ENCODE measurements at regions not wholly inside any gene's neighbourhood (a gene's known extent, or its start where the extent isn't known, plus 50 kb on each side); places are given as distances from the start of the nearest gene placed in this dataset.

GRCh38 chr1:83670909-83671565 is 327.9 kb downstream of the TTLL7 start:
- no peak for DNase-seq

DNA sequence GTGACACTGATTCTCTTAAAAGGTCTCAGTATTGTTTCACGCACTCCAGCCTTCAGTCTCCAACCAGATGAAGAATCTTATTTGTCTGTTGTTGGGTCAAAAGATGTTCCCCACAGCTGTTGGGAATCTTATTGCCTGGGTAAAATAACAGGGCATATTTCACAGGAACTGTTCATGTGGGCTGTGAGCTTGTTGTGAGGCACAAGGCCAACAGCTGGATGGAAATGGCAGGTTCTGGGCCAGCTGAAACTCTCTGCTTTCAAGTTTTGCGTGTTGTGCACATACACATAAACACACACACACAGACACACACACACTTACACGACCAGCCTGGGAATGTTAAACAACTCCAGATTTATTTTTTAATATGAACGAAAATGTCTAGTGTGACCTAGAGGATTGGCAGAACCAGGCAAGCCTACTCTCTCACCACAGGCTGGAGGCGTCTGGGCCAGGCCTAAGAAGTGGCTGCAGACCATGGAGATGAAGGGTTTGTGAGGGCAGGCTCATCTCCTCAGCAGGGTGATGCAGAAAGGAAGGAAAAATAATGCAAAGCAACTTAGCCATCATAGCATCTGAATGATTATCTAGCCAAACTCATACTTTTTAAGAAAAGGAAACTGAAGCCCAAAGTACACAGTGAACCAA is 357.0 kb downstream of the TTLL7 start:
- no peak for DNase-seq

DNA sequence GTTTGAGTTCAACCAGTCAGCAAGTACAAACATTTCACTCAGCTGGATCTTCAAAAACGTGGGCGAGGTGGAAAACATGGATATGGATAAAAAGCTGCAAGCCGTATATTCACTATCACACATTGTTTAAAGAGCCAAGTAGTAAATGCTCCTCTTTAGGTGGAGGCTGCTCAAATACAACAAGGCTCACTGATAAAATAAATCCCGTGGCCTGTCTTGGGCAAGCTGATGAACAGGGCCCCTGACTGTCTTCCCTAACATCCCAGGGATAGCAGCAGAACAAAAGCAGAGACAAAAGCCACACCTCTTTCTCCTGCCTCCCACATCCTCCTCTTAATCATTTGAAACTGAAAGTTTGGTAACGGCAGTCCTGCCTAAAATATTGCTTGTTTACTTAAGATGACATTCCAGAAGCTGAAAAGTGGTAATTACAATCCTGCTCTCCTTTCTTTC is 357.7 kb downstream of the TTLL7 start:
- DNase-seq, result no peak

DNA sequence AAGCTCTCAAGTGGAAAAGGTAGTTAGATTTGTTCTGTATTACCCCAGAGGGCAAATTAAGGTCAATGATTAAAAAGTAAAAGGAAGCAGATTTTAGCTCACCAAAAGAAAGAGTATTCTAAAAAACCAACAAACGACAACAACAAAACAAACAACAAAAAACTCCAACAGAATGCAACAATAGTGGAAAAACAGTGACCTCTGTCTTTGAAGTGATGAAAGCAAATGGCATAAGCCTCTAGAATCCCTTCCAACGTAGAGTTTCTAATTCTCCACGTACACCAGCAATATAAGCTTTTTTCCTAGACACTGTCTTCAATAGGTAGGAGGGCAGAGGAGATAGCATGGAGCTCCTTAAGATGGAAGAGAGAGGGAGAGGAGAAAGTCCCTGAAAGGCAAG is 359.1 kb downstream of the TTLL7 start:
- DNase-seq, result no peak

- no peak for DNase-seq
Measured at GRCh38 chr1:83637586-83637985, 361.3 kb downstream of the TTLL7 start.

- DNase-seq, result no peak
Measured at GRCh38 chr1:83637009-83637408, 361.9 kb downstream of the TTLL7 start.

- DNase-seq, result peak; percentile 4
Measured at GRCh38 chr1:83632906-83633305, 366.0 kb downstream of the TTLL7 start.

DNA sequence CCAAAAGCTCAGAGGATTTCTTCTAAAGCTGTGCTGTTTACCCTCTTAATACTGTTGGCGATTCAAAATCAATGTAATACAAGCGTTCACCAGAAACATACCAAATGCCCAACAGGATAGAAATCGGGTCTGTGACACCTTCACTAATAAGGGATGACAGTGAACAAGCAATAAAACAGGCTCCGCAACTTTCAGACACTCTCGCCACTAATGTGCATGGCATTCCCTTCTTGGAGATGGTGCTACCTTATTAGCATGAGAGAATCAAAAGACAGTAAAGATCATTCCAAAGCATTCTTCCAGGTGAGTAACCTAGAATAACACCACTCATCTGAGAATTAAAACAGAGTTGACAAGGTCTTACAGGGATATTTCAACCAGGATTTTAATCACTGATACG is 367.1 kb downstream of the TTLL7 start:
- DNase-seq, result no peak

- DNase-seq, result no peak
Measured at GRCh38 chr1:83627045-83627444, 371.9 kb downstream of the TTLL7 start.

- DNase-seq, result no peak
Measured at GRCh38 chr1:83626603-83627002, 372.3 kb downstream of the TTLL7 start.

GRCh38 chr1:83625646-83626045 is 373.3 kb downstream of the TTLL7 start:
- DNase-seq, result no peak

- DNase-seq, result no peak
Measured at GRCh38 chr1:83620016-83620415, 378.9 kb downstream of the TTLL7 start.

GRCh38 chr1:83619170-83619896 is 379.6 kb downstream of the TTLL7 start:
- DNase-seq, result no peak

- DNase-seq, result no peak
Measured at GRCh38 chr1:83617883-83618282, 381.0 kb downstream of the TTLL7 start.

DNA sequence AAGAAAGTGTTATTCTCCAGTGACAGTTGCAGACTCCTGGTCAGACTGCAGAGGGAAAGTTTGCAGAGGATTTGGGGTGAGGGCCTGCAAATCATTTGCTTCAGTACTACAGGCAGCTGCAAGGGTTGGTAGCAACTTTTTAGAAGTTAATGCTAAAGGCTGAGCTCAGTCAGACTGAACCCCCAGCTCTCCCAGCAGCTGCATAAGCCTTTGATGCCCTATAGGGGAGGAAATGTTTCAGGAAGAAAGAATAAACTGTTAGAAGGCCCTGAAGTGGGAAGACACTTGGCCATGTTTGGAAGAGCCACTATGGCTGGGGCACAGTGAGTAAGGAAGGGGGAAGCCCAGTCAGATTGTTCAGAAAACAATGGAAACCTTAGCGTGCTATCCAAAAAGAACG is 383.6 kb downstream of the TTLL7 start:
- DNase-seq, result no peak

DNA sequence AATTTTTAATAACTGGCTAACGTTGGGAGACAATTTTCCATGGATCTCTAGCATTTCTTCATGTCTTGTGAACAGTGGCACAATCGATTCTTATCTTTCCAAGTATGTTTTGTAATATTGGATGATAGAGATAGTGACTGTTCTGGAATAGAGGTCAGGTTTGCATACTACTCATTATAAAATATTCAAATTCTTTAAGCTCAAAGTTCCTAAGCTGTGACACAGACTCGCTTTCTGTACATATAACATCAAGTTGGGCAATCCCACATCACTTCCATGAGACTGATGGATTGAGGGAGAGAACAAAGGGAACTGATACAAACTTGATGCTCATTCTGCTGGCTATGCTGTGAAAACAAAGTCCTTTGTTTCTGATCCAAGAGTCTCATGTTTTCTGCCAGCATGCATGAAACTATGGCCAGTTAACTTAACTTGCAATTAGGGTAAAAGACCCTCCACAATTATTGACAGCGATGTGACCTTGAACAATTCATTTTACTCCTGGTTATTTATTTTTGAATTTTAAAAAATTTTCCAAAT is 392.4 kb downstream of the TTLL7 start:
- no peak for DNase-seq

- DNase-seq, result no peak
Measured at GRCh38 chr1:83596331-83596730, 402.6 kb downstream of the TTLL7 start.

- no peak for DNase-seq
Measured at GRCh38 chr1:83593073-83593472, 405.9 kb downstream of the TTLL7 start.

- DNase-seq, result no peak
Measured at GRCh38 chr1:83588140-83588539, 410.8 kb downstream of the TTLL7 start.

- DNase-seq, result peak; percentile 5
Measured at GRCh38 chr1:83583351-83584014, 415.4 kb downstream of the TTLL7 start.

DNA sequence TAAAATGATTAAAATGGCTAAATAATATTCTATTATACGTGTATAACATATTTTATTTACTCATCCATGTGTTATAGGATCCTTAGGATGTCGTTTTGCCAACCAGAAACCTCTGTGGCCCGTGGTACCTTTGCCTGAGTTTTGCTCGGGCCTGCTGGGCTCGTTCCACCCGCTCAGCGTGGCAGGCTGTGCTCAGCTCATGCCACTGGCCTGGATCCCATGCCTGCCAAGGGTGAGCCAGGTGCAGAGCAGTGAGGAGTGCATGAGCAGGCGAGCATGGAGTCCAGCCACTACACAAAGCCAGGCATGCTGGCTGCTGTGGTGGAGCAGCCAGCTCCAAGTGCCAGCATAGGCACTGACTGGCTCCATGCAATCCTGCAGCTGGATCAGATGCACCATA is 417.2 kb downstream of the TTLL7 start:
- no peak for DNase-seq

GRCh38 chr1:83574791-83575190 is 424.1 kb downstream of the TTLL7 start:
- DNase-seq, result no peak

DNA sequence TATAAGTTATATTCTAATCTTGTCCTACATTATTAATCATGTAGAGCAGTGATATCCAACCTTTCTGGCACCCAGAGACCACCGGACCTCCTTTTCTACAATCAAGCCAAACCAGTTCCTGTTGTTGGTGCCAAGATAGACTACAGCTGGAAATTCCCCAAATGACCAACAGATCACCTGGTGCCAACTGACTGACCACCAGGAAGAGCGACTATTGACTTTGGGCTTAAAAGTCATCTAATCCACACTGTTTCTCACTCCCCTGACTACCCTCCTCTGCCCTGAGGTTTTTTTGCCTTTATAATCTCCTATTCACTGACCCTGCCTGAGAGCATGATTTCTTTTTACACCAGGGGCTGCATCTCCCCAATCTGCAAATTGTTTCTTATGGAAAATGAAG is 425.2 kb downstream of the TTLL7 start:
- DNase-seq, result no peak
